HTR-8/SVneo (cell line): ENCODE measurements at regions not wholly inside any gene's neighbourhood (a gene's known extent, or its start where the extent isn't known, plus 50 kb on each side); places are given as distances from the start of the nearest gene placed in this dataset.
"Not testable (repeated sequence)": the region's sequence is repeated elsewhere in the genome, so short reads cannot be mapped to it uniquely, and the experiment has no call there.

Experiments
- DNase-seq: peaks from one replicate; pipeline ENCODE4 v3.0.0; 2011; ENCODE audit warnings: low spot score, mixed read lengths; ENCODE audit not compliant: insufficient read length
- FAIRE-seq: peaks from 2 replicates; lab custom pipeline; 2011; peaks lifted over from hg19 to GRCh38; lab: Jason Lieb, UNC

- no peak for DNase-seq
- FAIRE-seq, result no peak
Observed at GRCh38 chr21:27043377-27043776, 76.5 kb upstream of the ADAMTS5 start.

- DNase-seq, result no peak
- FAIRE-seq, result no peak
Observed at GRCh38 chr21:27040738-27041469, 74.0 kb upstream of the ADAMTS5 start.

- DNase-seq (no peak), FAIRE-seq (no peak)
Observed at GRCh38 chr21:27036736-27037301, 69.9 kb upstream of the ADAMTS5 start.

- FAIRE-seq, result no peak
Observed at GRCh38 chr21:27035791-27036190, 68.9 kb upstream of the ADAMTS5 start.

GRCh38 chr21:27034796-27035195 is 67.9 kb upstream of the ADAMTS5 start:
- FAIRE-seq, result no peak

More at GRCh38 chr21:27035791-27036190, 68.9 kb upstream of the ADAMTS5 start:
- DNase-seq, result no peak

GRCh38 chr21:27033471-27033870 is 66.6 kb upstream of the ADAMTS5 start:
- DNase-seq, result no peak
- no peak for FAIRE-seq

More at GRCh38 chr21:27034796-27035195, 67.9 kb upstream of the ADAMTS5 start:
- DNase-seq, result no peak

GRCh38 chr21:27026501-27026900 is 59.6 kb upstream of the ADAMTS5 start:
- FAIRE-seq, result no peak
- no peak for DNase-seq

- FAIRE-seq, result not testable (repeated sequence)
Observed at GRCh38 chr21:27025708-27026107, 58.8 kb upstream of the ADAMTS5 start.

GRCh38 chr21:27024971-27025370 is 58.1 kb upstream of the ADAMTS5 start:
- no peak for FAIRE-seq
- DNase-seq, result no peak

More at GRCh38 chr21:27025708-27026107, 58.8 kb upstream of the ADAMTS5 start:
- DNase-seq, result not testable (repeated sequence)

- FAIRE-seq, result no peak
Observed at GRCh38 chr21:27024301-27024700, 57.4 kb upstream of the ADAMTS5 start.

GRCh38 chr21:27023186-27023585 is 56.3 kb upstream of the ADAMTS5 start:
- no peak for DNase-seq
- no peak for FAIRE-seq

More at GRCh38 chr21:27024301-27024700, 57.4 kb upstream of the ADAMTS5 start:
- peak; percentile 37 for DNase-seq

GRCh38 chr21:27021801-27022200 is 54.9 kb upstream of the ADAMTS5 start:
- DNase-seq (no peak), FAIRE-seq (no peak)

GRCh38 chr21:27021046-27021445 is 54.2 kb upstream of the ADAMTS5 start:
- no peak for DNase-seq
- no peak for FAIRE-seq

GRCh38 chr21:27017246-27017645 is 50.4 kb upstream of the ADAMTS5 start:
- FAIRE-seq, result no peak
- DNase-seq, result no peak
